ENCODE measurements at regions not wholly inside any gene's neighbourhood (a gene's known extent, or its start where the extent isn't known, plus 50 kb on each side); places are given as distances from the start of the nearest gene placed in this dataset.

- Histone ChIP-seq H3K36me3 (no peaks in the 10 kb centered on the region), H3K27ac (no peak overlapping the region), H3K27me3 (no peaks in the 10 kb centered on the region), H3K4me1 (no peaks in the 10 kb centered on the region), H3K9me3 (no peaks in the 10 kb centered on the region), H3K4me3 (no peak overlapping the region)
- DNase-seq (no peak), ATAC-seq (no peak)
- intact Hi-C loops (cut with DNase I): no loop called here
- TF ChIP-seq, protein P1, sequence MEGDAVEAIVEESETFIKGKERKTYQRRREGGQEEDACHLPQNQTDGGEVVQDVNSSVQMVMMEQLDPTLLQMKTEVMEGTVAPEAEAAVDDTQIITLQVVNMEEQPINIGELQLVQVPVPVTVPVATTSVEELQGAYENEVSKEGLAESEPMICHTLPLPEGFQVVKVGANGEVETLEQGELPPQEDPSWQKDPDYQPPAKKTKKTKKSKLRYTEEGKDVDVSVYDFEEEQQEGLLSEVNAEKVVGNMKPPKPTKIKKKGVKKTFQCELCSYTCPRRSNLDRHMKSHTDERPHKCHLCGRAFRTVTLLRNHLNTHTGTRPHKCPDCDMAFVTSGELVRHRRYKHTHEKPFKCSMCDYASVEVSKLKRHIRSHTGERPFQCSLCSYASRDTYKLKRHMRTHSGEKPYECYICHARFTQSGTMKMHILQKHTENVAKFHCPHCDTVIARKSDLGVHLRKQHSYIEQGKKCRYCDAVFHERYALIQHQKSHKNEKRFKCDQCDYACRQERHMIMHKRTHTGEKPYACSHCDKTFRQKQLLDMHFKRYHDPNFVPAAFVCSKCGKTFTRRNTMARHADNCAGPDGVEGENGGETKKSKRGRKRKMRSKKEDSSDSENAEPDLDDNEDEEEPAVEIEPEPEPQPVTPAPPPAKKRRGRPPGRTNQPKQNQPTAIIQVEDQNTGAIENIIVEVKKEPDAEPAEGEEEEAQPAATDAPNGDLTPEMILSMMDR (IDR thresholded peaks at IDR 0.05): no peak
- no peak for TF ChIP-seq POLR2A (IDR thresholded peaks at IDR 0.05)
- WGBS (ENCODE audit: insufficient coverage, low coverage, low lambda C conversion rate, missing lambda C conversion rate): 77% methylated on average over 3 of the region's 3 CpGs
Measured at GRCh38 chr5:121031491-121031890, 567.4 kb downstream of the PRR16 start.

- no peak overlapping the region for H3K27ac ChIP-seq
- H3K4me1 ChIP-seq: no peaks in the 10 kb centered on the region
- intact Hi-C loops (cut with DNase I): no loop called here
Measured at GRCh38 chr5:121033334-121033733, 569.2 kb downstream of the PRR16 start.

GRCh38 chr5:121038438-121038837 lies 574.3 kb downstream of the PRR16 start:
- Histone ChIP-seq H3K27ac (no peak overlapping the region), H3K27me3 (no peaks in the 10 kb centered on the region), H3K4me3 (no peak overlapping the region), H3K4me1 (no peaks in the 10 kb centered on the region), H3K36me3 (no peaks in the 10 kb centered on the region), H3K9me3 (no peaks in the 10 kb centered on the region)
- intact Hi-C loops (cut with DNase I): no loop called here
- TF ChIP-seq, protein P1 (IDR thresholded peaks at IDR 0.05): no peak
- TF ChIP-seq POLR2A (IDR thresholded peaks at IDR 0.05): no peak
- 20% methylated on average over 4 of the region's 4 CpGs for WGBS (ENCODE audit: insufficient coverage, low coverage, low lambda C conversion rate, missing lambda C conversion rate)
- DNase-seq: no peak
- ATAC-seq: no peak

More at GRCh38 chr5:121033334-121033733, 569.2 kb downstream of the PRR16 start:
- DNase-seq (no peak), ATAC-seq (no peak)
- TF ChIP-seq, protein P1 (IDR thresholded peaks at IDR 0.05): no peak
- TF ChIP-seq POLR2A (IDR thresholded peaks at IDR 0.05): no peak
- Histone ChIP-seq H3K27me3 (no peaks in the 10 kb centered on the region), H3K4me3 (no peak overlapping the region), H3K9me3 (no peaks in the 10 kb centered on the region), H3K36me3 (no peaks in the 10 kb centered on the region)

DNA sequence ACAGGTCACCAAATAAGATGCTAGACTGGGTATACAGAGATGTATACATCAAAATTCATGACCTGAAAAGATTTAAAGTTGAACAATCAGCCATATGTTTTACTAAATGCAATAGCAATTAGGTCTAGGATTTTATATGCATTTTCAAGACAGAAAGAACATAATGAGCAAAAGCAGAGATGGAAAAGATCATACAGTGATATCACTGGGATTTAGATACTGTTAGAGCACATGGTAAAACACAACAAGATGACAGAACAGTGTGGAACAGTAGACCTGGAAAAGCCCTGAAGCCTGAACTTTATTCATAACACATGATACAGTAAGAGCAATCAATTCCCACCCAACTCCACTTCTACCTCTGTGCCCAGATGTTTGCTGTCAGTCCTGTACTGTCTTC lies 585.9 kb downstream of the PRR16 start:
- no peak for TF ChIP-seq POLR2A (IDR thresholded peaks at IDR 0.05)
- TF ChIP-seq, protein P1 (IDR thresholded peaks at IDR 0.05): no peak
- Histone ChIP-seq H3K36me3 (no peaks in the 10 kb centered on the region), H3K27me3 (no peaks in the 10 kb centered on the region), H3K27ac (no peak overlapping the region), H3K4me1 (no peaks in the 10 kb centered on the region), H3K4me3 (no peak overlapping the region), H3K9me3 (no peaks in the 10 kb centered on the region)
- intact Hi-C loops (cut with DNase I): no loop called here
- no peak for ATAC-seq
- DNase-seq: no peak
